Lower lobe of right lung (tissue), 2 donors: ENCODE measurements at regions not wholly inside any gene's neighbourhood (a gene's known extent, or its start where the extent isn't known, plus 50 kb on each side); places are given as distances from the start of the nearest gene placed in this dataset.

Experiments
- ATAC-seq, 2 donors: fragments of 200-7000 bp; cut with Tn5 transposase; one replicate each; pipeline ENCODE4 v1.9.1; 2020 to 2022; ENCODE audit warnings: mild to moderate bottlenecking in 2 of 2, moderate library complexity in 2 of 2
- DNase-seq: peaks from one replicate; pipeline ENCODE4 v3.0.0-alpha.2; 2020
- H3K27ac ChIP-seq: fragments of 200-600 bp; one replicate; pipeline ENCODE4 v1.8.0; 2022
- H3K27me3 ChIP-seq: fragments of 200-600 bp; one replicate; pipeline ENCODE4 v1.8.0; 2022; ENCODE audit warnings: low read depth
- H3K36me3 ChIP-seq: fragments of 200-600 bp; one replicate; pipeline ENCODE4 v1.8.0; 2022; ENCODE audit warnings: mild to moderate bottlenecking
- H3K4me1 ChIP-seq: fragments of 200-600 bp; one replicate; pipeline ENCODE4 v1.8.0; 2022
- H3K4me3 ChIP-seq: fragments of 200-600 bp; one replicate; pipeline ENCODE4 v1.8.0; 2022; ENCODE audit warnings: mild to moderate bottlenecking
- H3K9me3 ChIP-seq: fragments of 200-600 bp; one replicate; pipeline ENCODE4 v1.8.0; 2022
- CTCF ChIP-seq: fragments of 200-600 bp; IDR thresholded peaks from one replicate; pipeline ENCODE4 v1.8.0; 2022; ENCODE audit warnings: antibody characterized with exemption, mild to moderate bottlenecking
- intact Hi-C: fragments of 100-400 bp; cut with DNase I; formaldehyde crosslinking; loops from one replicate; pipeline ENCODE4 v1.11.0; 2022
- donor health status: DM: no; HTN: yes; CAD: no; lungs with severe emphysema.

- H3K4me1 ChIP-seq: no peaks in the 10 kb centered on the region
- DNase-seq: no peak
These were observed 149.9 kb downstream of the IBTK start for GRCh38 chr6:82097676-82098075.

GRCh38 chr6:82095091-82095490 is 152.5 kb downstream of the IBTK start:
- Histone ChIP-seq H3K36me3 (no peaks in the 10 kb centered on the region), H3K27ac (no peak overlapping the region), H3K9me3 (no peaks in the 10 kb centered on the region), H3K4me3 (no peak overlapping the region), H3K4me1 (no peaks in the 10 kb centered on the region), H3K27me3 (no peaks in the 10 kb centered on the region)
- intact Hi-C loops: no loop called here
- no peak for ATAC-seq
- TF ChIP-seq CTCF: no peak
- DNase-seq: no peak

More at GRCh38 chr6:82097676-82098075, 149.9 kb downstream of the IBTK start:
- ATAC-seq: no peak
- no peak overlapping the region for H3K27ac ChIP-seq
- no peaks in the 10 kb centered on the region for H3K27me3 ChIP-seq
- intact Hi-C loops: no loop called here
- H3K9me3 ChIP-seq: no peaks in the 10 kb centered on the region
- H3K4me3 ChIP-seq: no peak overlapping the region
- no peaks in the 10 kb centered on the region for H3K36me3 ChIP-seq
- no peak for TF ChIP-seq CTCF

- intact Hi-C loops: no loop called here
- no peak overlapping the region for H3K4me3 ChIP-seq
- H3K9me3 ChIP-seq: no peaks in the 10 kb centered on the region
- no peaks in the 10 kb centered on the region for H3K4me1 ChIP-seq
- H3K27me3 ChIP-seq: no peaks in the 10 kb centered on the region
- ATAC-seq (no peak), DNase-seq (no peak)
- no peak overlapping the region for H3K27ac ChIP-seq
- H3K36me3 ChIP-seq: no peaks in the 10 kb centered on the region
- TF ChIP-seq CTCF: no peak
These were observed 153.3 kb downstream of the IBTK start for GRCh38 chr6:82094166-82094806.

- Histone ChIP-seq H3K27ac (no peak overlapping the region), H3K9me3 (no peaks in the 10 kb centered on the region), H3K36me3 (no peaks in the 10 kb centered on the region), H3K4me1 (no peaks in the 10 kb centered on the region), H3K4me3 (no peak overlapping the region), H3K27me3 (no peaks in the 10 kb centered on the region)
- intact Hi-C loops: no loop called here
- no peak for DNase-seq
- no peak for TF ChIP-seq CTCF
- ATAC-seq: no peak
These were observed 158.4 kb downstream of the IBTK start for GRCh38 chr6:82088978-82089771.

GRCh38 chr6:82086944-82087343 is 160.6 kb downstream of the IBTK start:
- TF ChIP-seq CTCF: no peak
- DNase-seq (no peak), ATAC-seq (no peak)
- no peaks in the 10 kb centered on the region for H3K4me1 ChIP-seq
- no peak overlapping the region for H3K27ac ChIP-seq
- no peaks in the 10 kb centered on the region for H3K9me3 ChIP-seq
- no peaks in the 10 kb centered on the region for H3K27me3 ChIP-seq
- H3K4me3 ChIP-seq: no peak overlapping the region
- no peaks in the 10 kb centered on the region for H3K36me3 ChIP-seq
- intact Hi-C loops: no loop called here
